ENCODE measurements at regions not wholly inside any gene's neighbourhood (a gene's known extent, or its start where the extent isn't known, plus 50 kb on each side); places are given as distances from the start of the nearest gene placed in this dataset.

- TF ChIP-seq POLR2A (IDR thresholded peaks at IDR 0.05; ENCODE audit: low read depth, low read length) (no peak), POLR2AphosphoS5 (IDR thresholded peaks at IDR 0.05; ENCODE audit: low read depth, low read length) (no peak)
Measured at GRCh38 chrX:10795721-10796120, 175.3 kb upstream of the MID1 start.
